Stimulated activated CD8-positive, alpha-beta memory T cell treated with anti-CD3 and anti-CD28 coated beads, Interleukin-12 subunit alpha, Interleukin-12 subunit beta, amount 100 ng/mL, for 24 hours (primary cell): ENCODE measurements at regions not wholly inside any gene's neighbourhood (a gene's known extent, or its start where the extent isn't known, plus 50 kb on each side); places are given as distances from the start of the nearest gene placed in this dataset.

ENCODE experiments used
- DNase-seq: peaks from one replicate; pipeline ENCODE4 v3.0.0-alpha.2; 2020; ENCODE audit errors: extremely low read depth

DNA sequence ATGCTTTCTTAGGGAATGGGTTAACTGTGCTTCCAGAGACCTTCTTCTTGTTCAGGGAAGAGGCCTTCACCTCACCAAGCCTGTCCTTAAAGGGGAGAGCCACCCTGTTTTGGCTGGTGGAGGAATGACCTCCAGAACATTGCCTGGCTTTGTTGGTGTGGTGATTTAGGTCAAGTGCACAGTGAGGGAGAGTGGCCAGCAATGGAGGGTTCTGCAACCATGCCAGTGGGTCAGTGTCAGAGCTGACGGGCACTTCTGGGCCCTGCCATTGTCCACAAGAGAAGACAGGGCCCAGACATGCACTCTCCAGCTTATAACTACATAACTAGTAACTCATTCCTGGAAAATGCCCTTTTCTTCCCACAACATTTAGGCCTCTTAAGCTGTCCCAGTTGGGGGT lies 238.5 kb upstream of the AKR1E2 start:
- no peak for DNase-seq

DNA sequence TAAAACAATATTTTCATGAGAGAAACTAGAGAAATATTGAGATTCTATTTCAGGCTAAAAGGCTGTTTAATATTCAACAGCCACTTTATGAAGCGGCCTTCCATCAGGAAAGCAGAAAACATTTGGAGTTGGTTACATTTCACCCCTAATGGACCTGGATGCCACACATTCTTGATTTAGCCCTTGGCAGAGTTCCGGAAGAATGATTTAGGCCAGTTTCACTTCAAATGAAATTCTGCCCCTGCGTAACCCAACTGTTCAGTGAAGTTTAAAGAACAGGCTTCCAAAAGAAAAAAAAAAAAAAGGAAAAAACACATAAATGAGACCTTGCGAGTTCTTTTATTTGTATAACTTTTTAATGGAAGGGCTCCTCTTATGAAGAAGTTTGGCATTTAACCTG lies 239.2 kb upstream of the AKR1E2 start:
- DNase-seq: no peak

GRCh38 chr10:4581929-4582328 lies 244.1 kb upstream of the AKR1E2 start:
- no peak for DNase-seq

DNA sequence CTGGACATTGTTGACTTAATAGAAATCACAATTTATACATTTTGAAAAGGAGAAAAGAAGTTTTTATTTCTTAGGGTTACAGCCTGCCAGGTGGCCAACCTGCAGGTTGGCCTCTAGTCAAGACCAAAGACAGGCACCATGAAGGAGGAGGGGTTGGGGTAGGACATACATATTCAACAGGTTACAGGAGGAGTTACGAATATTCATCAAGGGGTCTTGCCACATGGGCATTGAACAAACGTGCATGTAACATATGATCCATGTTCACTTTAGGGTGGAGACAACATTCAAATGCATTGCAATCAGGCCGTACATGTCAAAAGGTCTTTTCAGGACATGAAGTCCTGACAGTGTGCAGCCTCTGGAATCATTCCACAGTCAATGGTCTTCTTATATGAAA lies 246.2 kb upstream of the AKR1E2 start:
- DNase-seq: no peak

DNA sequence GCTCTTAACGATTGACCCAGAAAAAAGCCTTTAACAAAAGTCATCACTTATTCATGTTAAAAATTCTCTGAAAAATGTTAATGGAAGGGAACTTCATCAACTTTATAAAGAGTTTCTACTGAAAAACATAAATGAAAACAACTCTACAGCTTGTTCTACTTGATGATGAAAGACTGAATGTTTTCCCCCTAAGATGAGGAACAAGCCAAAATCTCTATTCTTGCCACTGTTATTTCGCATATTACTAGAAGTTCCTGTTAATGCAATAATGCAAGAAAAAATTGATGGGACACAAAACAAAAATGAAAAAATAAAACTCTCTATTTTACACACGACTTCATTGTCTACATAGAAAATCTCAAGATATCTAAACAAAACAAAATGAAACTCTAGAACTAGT lies 249.8 kb upstream of the AKR1E2 start:
- DNase-seq: no peak

DNA sequence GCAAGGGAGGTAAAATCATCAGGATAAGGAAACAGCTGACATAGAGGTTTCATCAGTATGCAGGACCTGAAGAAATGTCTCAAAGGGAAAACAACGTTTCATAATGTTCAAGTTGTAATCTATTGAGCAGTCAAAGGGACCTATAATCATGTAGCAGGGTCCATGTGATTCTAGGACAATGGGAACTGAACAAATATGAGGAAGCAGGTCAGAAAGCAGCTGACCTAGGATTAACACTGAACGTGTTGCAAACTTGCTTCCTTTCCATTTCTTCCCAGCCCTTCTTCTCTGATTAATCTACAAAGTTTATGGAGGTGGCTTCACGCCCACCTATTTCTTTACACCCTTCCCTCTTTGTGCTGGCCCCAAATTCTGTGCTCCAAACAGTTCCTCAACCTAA lies 256.9 kb upstream of the AKR1E2 start:
- no peak for DNase-seq

- DNase-seq: no peak
Observed at GRCh38 chr10:4568731-4569130, 257.3 kb upstream of the AKR1E2 start.

GRCh38 chr10:4568086-4568485 lies 257.9 kb upstream of the AKR1E2 start:
- DNase-seq: no peak

DNA sequence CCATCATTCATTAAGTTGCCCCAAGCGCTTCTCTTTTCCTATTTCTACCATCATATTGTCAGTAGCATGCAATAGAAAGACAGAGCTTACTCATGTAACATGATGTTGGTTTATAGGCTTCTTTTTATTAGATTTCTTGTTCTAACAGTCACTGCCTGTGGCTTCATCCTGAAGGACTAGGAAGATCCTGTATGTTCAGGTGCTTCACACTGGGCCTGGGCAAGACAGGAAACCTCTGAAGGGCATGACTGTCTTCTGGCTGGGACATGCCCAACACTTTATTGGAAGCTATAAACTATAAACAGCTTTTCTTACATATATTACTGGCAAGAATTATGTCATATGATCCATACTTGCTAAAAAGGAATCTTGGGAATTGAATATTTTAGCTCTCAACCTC lies 258.4 kb upstream of the AKR1E2 start:
- no peak for DNase-seq

- no peak for DNase-seq
Observed at GRCh38 chr10:4566011-4566410, 260.0 kb upstream of the AKR1E2 start.

GRCh38 chr10:4561296-4561695 lies 264.7 kb upstream of the AKR1E2 start:
- no peak for DNase-seq

GRCh38 chr10:4557469-4557868 lies 268.5 kb upstream of the AKR1E2 start:
- DNase-seq: no peak

GRCh38 chr10:4556527-4556926 lies 269.5 kb upstream of the AKR1E2 start:
- DNase-seq: no peak

- DNase-seq: no peak
Observed at GRCh38 chr10:4555920-4556319, 270.1 kb upstream of the AKR1E2 start.

DNA sequence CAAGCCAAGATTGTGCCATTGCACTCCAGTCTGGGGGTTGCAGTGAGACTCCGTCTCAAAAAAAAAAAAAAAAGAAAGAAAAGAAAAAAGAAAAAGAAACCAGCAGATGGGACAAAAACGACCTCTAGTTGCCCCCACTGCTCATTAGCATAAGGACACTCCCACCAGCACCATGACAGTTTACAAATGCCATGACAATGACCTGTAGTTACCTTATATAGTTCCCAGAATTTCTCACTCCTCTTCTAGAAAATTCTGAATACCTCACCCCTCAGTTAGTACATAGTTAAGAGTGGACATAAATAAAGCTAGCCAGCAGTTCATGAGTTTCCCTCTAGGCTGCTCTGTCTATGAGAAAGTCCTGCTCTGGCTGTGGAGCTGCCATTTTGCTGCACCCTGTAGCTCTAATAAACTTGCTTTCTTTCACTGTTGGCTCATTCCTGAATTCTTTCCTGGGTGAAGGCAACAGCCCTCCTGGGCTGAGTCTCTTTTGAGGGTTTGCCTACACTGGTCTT lies 276.8 kb upstream of the AKR1E2 start:
- no peak for DNase-seq

- DNase-seq: no peak
Observed at GRCh38 chr10:4546931-4547330, 279.1 kb upstream of the AKR1E2 start.

GRCh38 chr10:4546500-4546899 lies 279.5 kb upstream of the AKR1E2 start:
- peak; percentile 14 for DNase-seq

DNA sequence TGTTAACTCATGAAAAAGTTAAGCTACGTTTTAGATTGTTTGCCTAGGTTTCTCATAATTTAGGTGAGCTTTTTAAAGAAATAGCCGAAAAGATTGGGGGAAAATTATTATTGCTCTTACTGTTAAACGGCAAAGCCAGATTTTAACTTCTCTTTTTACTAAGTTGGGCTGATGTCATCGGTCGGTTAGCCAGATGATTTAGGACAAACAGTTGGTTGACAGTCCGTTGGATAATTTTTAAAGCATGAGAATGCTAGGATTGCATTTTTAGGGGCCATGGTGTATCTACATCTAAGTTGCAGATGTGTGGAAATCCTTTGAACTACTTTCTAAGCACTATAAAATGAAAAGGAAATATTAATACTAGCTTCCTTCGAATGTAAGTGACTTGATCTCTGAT lies 280.9 kb upstream of the AKR1E2 start:
- no peak for DNase-seq

- DNase-seq: no peak
Observed at GRCh38 chr10:4543938-4544533, 282.0 kb upstream of the AKR1E2 start.

GRCh38 chr10:4541292-4541691 lies 284.7 kb upstream of the AKR1E2 start:
- no peak for DNase-seq

DNA sequence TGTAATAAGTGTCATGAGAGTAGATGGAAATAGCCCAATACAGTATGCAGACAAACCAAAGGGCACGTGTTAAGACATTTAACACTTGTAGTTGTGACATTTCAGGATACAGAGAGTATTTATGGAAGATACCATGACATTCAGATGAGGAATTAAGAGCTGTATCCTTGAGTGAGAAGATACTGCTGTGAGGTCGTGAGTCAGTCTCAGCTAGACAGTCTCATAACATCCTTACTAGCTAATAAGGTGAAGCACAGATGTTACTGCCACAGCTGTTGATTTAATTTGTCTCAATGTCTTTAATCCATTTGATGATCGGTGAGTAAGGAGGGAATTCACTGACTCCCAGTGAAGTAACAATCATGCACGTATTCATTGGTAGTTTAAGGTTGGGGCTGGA lies 288.0 kb upstream of the AKR1E2 start:
- no peak for DNase-seq

DNA sequence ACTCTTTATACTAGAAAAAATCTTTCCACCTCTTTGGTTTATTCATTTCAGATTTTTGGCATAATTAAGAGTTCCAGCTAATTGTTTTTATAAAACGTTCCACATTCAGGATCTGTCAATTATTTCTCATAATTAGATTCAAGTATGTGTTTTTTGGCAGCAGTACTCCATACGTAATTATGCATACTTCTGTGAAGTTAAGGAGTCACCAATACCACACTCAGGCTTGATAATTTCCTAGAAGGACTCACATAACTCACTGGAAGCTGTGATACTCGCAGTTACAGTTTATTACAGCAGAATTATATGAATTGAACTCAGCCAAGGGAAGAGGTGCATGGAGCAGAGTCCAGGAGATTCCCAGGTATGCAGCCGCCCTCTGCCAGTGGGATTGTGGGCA lies 290.5 kb upstream of the AKR1E2 start:
- no peak for DNase-seq

GRCh38 chr10:4533621-4534020 lies 292.4 kb upstream of the AKR1E2 start:
- DNase-seq: no peak

- DNase-seq: no peak
Observed at GRCh38 chr10:4532976-4533375, 293.0 kb upstream of the AKR1E2 start.
